OCI-LY3 (cell line): ENCODE measurements at regions not wholly inside any gene's neighbourhood (a gene's known extent, or its start where the extent isn't known, plus 50 kb on each side); places are given as distances from the start of the nearest gene placed in this dataset.

ENCODE experiments used
- CTCF ChIP-seq: fragments of 200-600, 300-600 bp; sonication (generic); IDR thresholded peaks from 2 replicates; pipeline ENCODE4 v1.5.1; 2014; ENCODE audit warnings: antibody characterized with exemption, low read length, low read depth
- EZH2phosphoT487 ChIP-seq: fragments of 200-600 bp; shearing (Covaris generic); IDR thresholded peaks from 2 replicates; pipeline ENCODE4 v1.6.1; 2018; ENCODE audit warnings: antibody characterized with exemption, mixed run types, low read depth

GRCh38 chr18:24862201-24862816 lies 401.9 kb downstream of the HRH4 start:
- TF ChIP-seq CTCF: no peak
- no peak for TF ChIP-seq EZH2phosphoT487
